GM19328 (cell line): ENCODE measurements at regions not wholly inside any gene's neighbourhood (a gene's known extent, or its start where the extent isn't known, plus 50 kb on each side); places are given as distances from the start of the nearest gene placed in this dataset.

ENCODE experiments used
- ATAC-seq: cut with Tn5 transposase; IDR thresholded peaks from one replicate; pipeline ENCODE4 v1.9.1; 2021; ENCODE audit warnings: mild to moderate bottlenecking, moderate library complexity; ENCODE audit not compliant: unreplicated experiment

- ATAC-seq: no peak
Measured at GRCh38 chr9:80883426-80883825, 805.9 kb downstream of the TLE1 start.

GRCh38 chr9:80881940-80882339 is 807.4 kb downstream of the TLE1 start:
- no peak for ATAC-seq

GRCh38 chr9:80881320-80881719 is 808.0 kb downstream of the TLE1 start:
- ATAC-seq: no peak

- ATAC-seq: no peak
Measured at GRCh38 chr9:80878556-80878955, 810.8 kb downstream of the TLE1 start.

GRCh38 chr9:80875947-80876346 is 813.4 kb downstream of the TLE1 start:
- no peak for ATAC-seq

GRCh38 chr9:80874276-80874675 is 815.1 kb downstream of the TLE1 start:
- no peak for ATAC-seq

- ATAC-seq: no peak
Measured at GRCh38 chr9:80873861-80874260, 815.5 kb downstream of the TLE1 start.

- ATAC-seq: no peak
Measured at GRCh38 chr9:80871596-80871995, 817.8 kb downstream of the TLE1 start.

GRCh38 chr9:80867731-80868130 is 821.6 kb downstream of the TLE1 start:
- no peak for ATAC-seq

- no peak for ATAC-seq
Measured at GRCh38 chr9:80866576-80867227, 822.6 kb downstream of the TLE1 start.

GRCh38 chr9:80866121-80866520 is 823.2 kb downstream of the TLE1 start:
- ATAC-seq: no peak

- ATAC-seq: no peak
Measured at GRCh38 chr9:80843028-80843427, 846.3 kb downstream of the TLE1 start.

GRCh38 chr9:80842389-80842788 is 847.0 kb downstream of the TLE1 start:
- ATAC-seq: no peak

- no peak for ATAC-seq
Measured at GRCh38 chr9:80841888-80842287, 847.5 kb downstream of the TLE1 start.

GRCh38 chr9:80839821-80840675 is 849.3 kb downstream of the TLE1 start:
- ATAC-seq: no peak

GRCh38 chr9:80836013-80836412 is 853.3 kb downstream of the TLE1 start:
- no peak for ATAC-seq

GRCh38 chr9:80831751-80832150 is 857.6 kb downstream of the TLE1 start:
- no peak for ATAC-seq

- no peak for ATAC-seq
Measured at GRCh38 chr9:80811656-80812055, 877.7 kb downstream of the TLE1 start.

- no peak for ATAC-seq
Measured at GRCh38 chr9:80811003-80811402, 878.3 kb downstream of the TLE1 start.

- ATAC-seq: no peak
Measured at GRCh38 chr9:80806671-80807070, 882.7 kb downstream of the TLE1 start.

GRCh38 chr9:80804873-80805272 is 884.5 kb downstream of the TLE1 start:
- no peak for ATAC-seq
